K562 (cell line): ENCODE measurements at regions not wholly inside any gene's neighbourhood (a gene's known extent, or its start where the extent isn't known, plus 50 kb on each side); places are given as distances from the start of the nearest gene placed in this dataset.

Experiments
- FOXA3 ChIP-seq, 2 experiments: fragments of 450-650 bp in 1 of 2; sonication (generic) in 1 of 2; formaldehyde crosslinking; IDR thresholded peaks in 1 of 2; conservative IDR thresholded peaks in 1 of 2; 2 replicates each; pipeline versions ENCODE4 v1.4.0 to v1.8.0; 2020 to 2022; ENCODE audit warnings: mild to moderate bottlenecking in 2 of 2, missing genetic modification reagents in 1 of 2
- FOXP1 ChIP-seq: sonication (generic); formaldehyde crosslinking; IDR thresholded peaks from 2 replicates; pipeline ENCODE4 v1.8.0; 2022; ENCODE audit warnings: mild to moderate bottlenecking, missing genetic modification reagents
- GTF3C2 ChIP-seq: IDR thresholded peaks from 3 replicates; pipeline ENCODE4 v1.6.1; 2011; ENCODE audit warnings: borderline replicate concordance, mild to moderate bottlenecking, moderate library complexity; ENCODE audit not compliant: insufficient read length; ENCODE audit errors: extremely low read depth
- MTA3 ChIP-seq: fragments of 450-650 bp; formaldehyde crosslinking; IDR thresholded peaks from 2 replicates; pipeline ENCODE4 v1.6.1; 2017; ENCODE audit warnings: mild to moderate bottlenecking, borderline replicate concordance
- NFRKB ChIP-seq: fragments of 450-650 bp; IDR thresholded peaks from 2 replicates; pipeline ENCODE4 v1.6.1; 2016; ENCODE audit warnings: low read depth
- PURB ChIP-seq: sonication (generic); formaldehyde crosslinking; IDR thresholded peaks from 2 replicates; pipeline ENCODE4 v1.9.0; 2021; ENCODE audit warnings: low read depth, mild to moderate bottlenecking, missing genetic modification reagents
- RBM25 ChIP-seq: fragments of 200-400 bp; formaldehyde crosslinking; IDR thresholded peaks from 2 replicates; pipeline ENCODE4 v1.6.1; 2018; ENCODE audit warnings: low read length, low read depth, moderate library complexity; ENCODE audit not compliant: severe bottlenecking
- TF ChIP-seq, protein P1 (sequence below): fragments of 450-650 bp; IDR thresholded peaks from one replicate; pipeline ENCODE4 v1.6.1; 2018; ENCODE audit warnings: mild to moderate bottlenecking, moderate library complexity; ENCODE audit not compliant: partially characterized antibody

- TF ChIP-seq GTF3C2: no peak
- TF ChIP-seq NFRKB: no peak
- no peak for TF ChIP-seq FOXA3 (CRISPR knock-in tag; conservative IDR thresholded peaks at IDR 0.05 in 1 of 2, IDR thresholded peaks at IDR 0.05 in 1 of 2)
- no peak for TF ChIP-seq MTA3
- no peak for TF ChIP-seq PURB (CRISPR knock-in tag)
- no peak for TF ChIP-seq FOXP1 (CRISPR knock-in tag)
- TF ChIP-seq, protein P1, sequence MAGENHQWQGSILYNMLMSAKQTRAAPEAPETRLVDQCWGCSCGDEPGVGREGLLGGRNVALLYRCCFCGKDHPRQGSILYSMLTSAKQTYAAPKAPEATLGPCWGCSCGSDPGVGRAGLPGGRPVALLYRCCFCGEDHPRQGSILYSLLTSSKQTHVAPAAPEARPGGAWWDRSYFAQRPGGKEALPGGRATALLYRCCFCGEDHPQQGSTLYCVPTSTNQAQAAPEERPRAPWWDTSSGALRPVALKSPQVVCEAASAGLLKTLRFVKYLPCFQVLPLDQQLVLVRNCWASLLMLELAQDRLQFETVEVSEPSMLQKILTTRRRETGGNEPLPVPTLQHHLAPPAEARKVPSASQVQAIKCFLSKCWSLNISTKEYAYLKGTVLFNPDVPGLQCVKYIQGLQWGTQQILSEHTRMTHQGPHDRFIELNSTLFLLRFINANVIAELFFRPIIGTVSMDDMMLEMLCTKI: no peak
- peak; percentile 22 for TF ChIP-seq RBM25
Observed at GRCh38 chr6:41483943-41484342, 62.2 kb upstream of the FOXP4 start (continued).
